ENCODE measurements at regions not wholly inside any gene's neighbourhood (a gene's known extent, or its start where the extent isn't known, plus 50 kb on each side); places are given as distances from the start of the nearest gene placed in this dataset.

GRCh38 chr5:33273985-33274384, 166.8 kb upstream of the TARS1 start:
- Histone ChIP-seq H3K27ac (ENCODE audit: low read depth, low read length) (no peak overlapping the region), H3K27me3 (ENCODE audit: control insufficient read depth, low read length) (no peaks in the 10 kb centered on the region), H3K9me3 (ENCODE audit: control insufficient read depth, insufficient read depth, low read length) (no peaks in the 10 kb centered on the region), H3K79me2 (ENCODE audit: control insufficient read depth, low read length) (no peaks in the 10 kb centered on the region), H4K20me1 (ENCODE audit: control insufficient read depth, insufficient read depth, low read depth, low read length) (no peaks in the 10 kb centered on the region), H3K4me3 (ENCODE audit: low read length) (no peak overlapping the region), H3K4me1 (ENCODE audit: control insufficient read depth, low read length) (no peaks in the 10 kb centered on the region), H3K9me2 (replicated peaks; ENCODE audit: control insufficient read depth, low read length) (no peaks in the 10 kb centered on the region), H3F3A (ENCODE audit: control insufficient read depth, insufficient read depth) (no peaks in the 10 kb centered on the region), H3K4me2 (ENCODE audit: low read length) (no peak overlapping the region), H3K36me3 (ENCODE audit: control insufficient read depth, low read length) (no peaks in the 10 kb centered on the region)
- TF ChIP-seq CTCF (IDR thresholded peaks at IDR 0.05; ENCODE audit: low read depth, low read length, poor library complexity, severe bottlenecking) (no peak), EZH2phosphoT487 (IDR thresholded peaks at IDR 0.05; ENCODE audit: borderline replicate concordance, low read length) (no peak)

- H3K4me2 ChIP-seq (ENCODE audit: low read length): no peak overlapping the region
- H3K4me3 ChIP-seq (ENCODE audit: low read length): no peak overlapping the region
- H3K79me2 ChIP-seq (ENCODE audit: control insufficient read depth, low read length): no peaks in the 10 kb centered on the region
- no peaks in the 10 kb centered on the region for H3K27me3 ChIP-seq (ENCODE audit: control insufficient read depth, low read length)
- H3K4me1 ChIP-seq (ENCODE audit: control insufficient read depth, low read length): no peaks in the 10 kb centered on the region
- no peaks in the 10 kb centered on the region for H3K9me3 ChIP-seq (ENCODE audit: control insufficient read depth, insufficient read depth, low read length)
- H3K27ac ChIP-seq (ENCODE audit: low read depth, low read length): no peak overlapping the region
- TF ChIP-seq EZH2phosphoT487 (IDR thresholded peaks at IDR 0.05; ENCODE audit: borderline replicate concordance, low read length) (no peak), CTCF (IDR thresholded peaks at IDR 0.05; ENCODE audit: low read depth, low read length, poor library complexity, severe bottlenecking) (no peak)
- no peaks in the 10 kb centered on the region for H3K36me3 ChIP-seq (ENCODE audit: control insufficient read depth, low read length)
- H3F3A ChIP-seq (ENCODE audit: control insufficient read depth, insufficient read depth): no peaks in the 10 kb centered on the region
- no peaks in the 10 kb centered on the region for H3K9me2 ChIP-seq (replicated peaks; ENCODE audit: control insufficient read depth, low read length)
- H4K20me1 ChIP-seq (ENCODE audit: control insufficient read depth, insufficient read depth, low read depth, low read length): no peaks in the 10 kb centered on the region
Measured at GRCh38 chr5:33275391-33275790, 165.4 kb upstream of the TARS1 start.

- no peak overlapping the region for H3K27ac ChIP-seq (ENCODE audit: low read depth, low read length)
- no peaks in the 10 kb centered on the region for H3K36me3 ChIP-seq (ENCODE audit: control insufficient read depth, low read length)
- H3K9me3 ChIP-seq (ENCODE audit: control insufficient read depth, insufficient read depth, low read length): no peaks in the 10 kb centered on the region
- TF ChIP-seq CTCF (IDR thresholded peaks at IDR 0.05; ENCODE audit: low read depth, low read length, poor library complexity, severe bottlenecking) (no peak), EZH2phosphoT487 (IDR thresholded peaks at IDR 0.05; ENCODE audit: borderline replicate concordance, low read length) (no peak)
- no peaks in the 10 kb centered on the region for H3F3A ChIP-seq (ENCODE audit: control insufficient read depth, insufficient read depth)
- no peak overlapping the region for H3K4me3 ChIP-seq (ENCODE audit: low read length)
- H3K4me1 ChIP-seq (ENCODE audit: control insufficient read depth, low read length): no peaks in the 10 kb centered on the region
- H3K4me2 ChIP-seq (ENCODE audit: low read length): no peak overlapping the region
- H3K27me3 ChIP-seq (ENCODE audit: control insufficient read depth, low read length): no peaks in the 10 kb centered on the region
- no peaks in the 10 kb centered on the region for H3K9me2 ChIP-seq (replicated peaks; ENCODE audit: control insufficient read depth, low read length)
- H4K20me1 ChIP-seq (ENCODE audit: control insufficient read depth, insufficient read depth, low read depth, low read length): no peaks in the 10 kb centered on the region
- H3K79me2 ChIP-seq (ENCODE audit: control insufficient read depth, low read length): no peaks in the 10 kb centered on the region
Measured at GRCh38 chr5:33275921-33276627, 164.7 kb upstream of the TARS1 start.

Data from DOHH2 (cell line).